ENCODE measurements at regions not wholly inside any gene's neighbourhood (a gene's known extent, or its start where the extent isn't known, plus 50 kb on each side); places are given as distances from the start of the nearest gene placed in this dataset.

- H3K4me1 ChIP-seq (ENCODE audit: control insufficient read depth, insufficient read depth, low read length) = no peaks in the 10 kb centered on the region
- H3K27me3 ChIP-seq (ENCODE audit: control insufficient read depth, insufficient read depth, low read length) = peaks cover 9% of the 10 kb centered on the region
- H3K9me3 ChIP-seq (ENCODE audit: control insufficient read depth, low read length) = no peaks in the 10 kb centered on the region
- H3K36me3 ChIP-seq (ENCODE audit: control insufficient read depth, insufficient read depth, low read length) = no peaks in the 10 kb centered on the region
- H3K4me3 ChIP-seq (ENCODE audit: low read length) = no peak overlapping the region
- no peak overlapping the region for H3K9ac ChIP-seq (ENCODE audit: low read length)
These were observed 208.3 kb downstream of the PHETA1 start for GRCh38 chr12:111160350-111161241.

GRCh38 chr12:111158992-111159391 lies 209.9 kb downstream of the PHETA1 start:
- H3K9ac ChIP-seq (ENCODE audit: low read length) = no peak overlapping the region
- no peaks in the 10 kb centered on the region for H3K9me3 ChIP-seq (ENCODE audit: control insufficient read depth, low read length)
- no peaks in the 10 kb centered on the region for H3K36me3 ChIP-seq (ENCODE audit: control insufficient read depth, insufficient read depth, low read length)
- H3K27me3 ChIP-seq (ENCODE audit: control insufficient read depth, insufficient read depth, low read length) = peaks cover 13% of the 10 kb centered on the region
- no peak overlapping the region for H3K4me3 ChIP-seq (ENCODE audit: low read length)
- no peaks in the 10 kb centered on the region for H3K4me1 ChIP-seq (ENCODE audit: control insufficient read depth, insufficient read depth, low read length)

GRCh38 chr12:111157486-111157885 lies 211.4 kb downstream of the PHETA1 start:
- no peaks in the 10 kb centered on the region for H3K4me1 ChIP-seq (ENCODE audit: control insufficient read depth, insufficient read depth, low read length)
- no peaks in the 10 kb centered on the region for H3K9me3 ChIP-seq (ENCODE audit: control insufficient read depth, low read length)
- no peak overlapping the region for H3K4me3 ChIP-seq (ENCODE audit: low read length)
- no peaks in the 10 kb centered on the region for H3K36me3 ChIP-seq (ENCODE audit: control insufficient read depth, insufficient read depth, low read length)
- H3K9ac ChIP-seq (ENCODE audit: low read length) = no peak overlapping the region
- peaks cover 13% of the 10 kb centered on the region for H3K27me3 ChIP-seq (ENCODE audit: control insufficient read depth, insufficient read depth, low read length)

- no peak overlapping the region for H3K9ac ChIP-seq (ENCODE audit: low read length)
- H3K4me3 ChIP-seq (ENCODE audit: low read length) = no peak overlapping the region
- H3K27me3 ChIP-seq (ENCODE audit: control insufficient read depth, insufficient read depth, low read length) = peaks cover 12% of the 10 kb centered on the region
- H3K36me3 ChIP-seq (ENCODE audit: control insufficient read depth, insufficient read depth, low read length) = no peaks in the 10 kb centered on the region
- no peaks in the 10 kb centered on the region for H3K4me1 ChIP-seq (ENCODE audit: control insufficient read depth, insufficient read depth, low read length)
- H3K9me3 ChIP-seq (ENCODE audit: control insufficient read depth, low read length) = no peaks in the 10 kb centered on the region
These were observed 212.6 kb downstream of the PHETA1 start for GRCh38 chr12:111156304-111156703.

- Histone ChIP-seq H3K4me1 (ENCODE audit: control insufficient read depth, insufficient read depth, low read length) (no peaks in the 10 kb centered on the region), H3K4me3 (ENCODE audit: low read length) (no peak overlapping the region), H3K9ac (ENCODE audit: low read length) (no peak overlapping the region), H3K27me3 (ENCODE audit: control insufficient read depth, insufficient read depth, low read length) (peaks cover 4% of the 10 kb centered on the region), H3K9me3 (ENCODE audit: control insufficient read depth, low read length) (no peaks in the 10 kb centered on the region), H3K36me3 (ENCODE audit: control insufficient read depth, insufficient read depth, low read length) (no peaks in the 10 kb centered on the region)
These were observed 213.4 kb downstream of the PHETA1 start for GRCh38 chr12:111155521-111155920.

- no peak overlapping the region for H3K4me3 ChIP-seq (ENCODE audit: low read length)
- H3K9me3 ChIP-seq (ENCODE audit: control insufficient read depth, low read length) = no peaks in the 10 kb centered on the region
- H3K36me3 ChIP-seq (ENCODE audit: control insufficient read depth, insufficient read depth, low read length) = no peaks in the 10 kb centered on the region
- H3K4me1 ChIP-seq (ENCODE audit: control insufficient read depth, insufficient read depth, low read length) = no peaks in the 10 kb centered on the region
- no peak overlapping the region for H3K9ac ChIP-seq (ENCODE audit: low read length)
- peaks cover 4% of the 10 kb centered on the region for H3K27me3 ChIP-seq (ENCODE audit: control insufficient read depth, insufficient read depth, low read length)
These were observed 213.9 kb downstream of the PHETA1 start for GRCh38 chr12:111155020-111155419.

- H3K36me3 ChIP-seq (ENCODE audit: control insufficient read depth, insufficient read depth, low read length) = no peaks in the 10 kb centered on the region
- H3K4me3 ChIP-seq (ENCODE audit: low read length) = no peak overlapping the region
- no peak overlapping the region for H3K9ac ChIP-seq (ENCODE audit: low read length)
- H3K4me1 ChIP-seq (ENCODE audit: control insufficient read depth, insufficient read depth, low read length) = no peaks in the 10 kb centered on the region
- no peaks in the 10 kb centered on the region for H3K9me3 ChIP-seq (ENCODE audit: control insufficient read depth, low read length)
- peaks cover 4% of the 10 kb centered on the region for H3K27me3 ChIP-seq (ENCODE audit: control insufficient read depth, insufficient read depth, low read length)
These were observed 214.6 kb downstream of the PHETA1 start for GRCh38 chr12:111154147-111154834.

GRCh38 chr12:111152561-111152960 lies 216.3 kb downstream of the PHETA1 start:
- Histone ChIP-seq H3K4me1 (ENCODE audit: control insufficient read depth, insufficient read depth, low read length) (no peaks in the 10 kb centered on the region), H3K36me3 (ENCODE audit: control insufficient read depth, insufficient read depth, low read length) (no peaks in the 10 kb centered on the region), H3K9ac (ENCODE audit: low read length) (no peak overlapping the region), H3K27me3 (ENCODE audit: control insufficient read depth, insufficient read depth, low read length) (peaks cover 4% of the 10 kb centered on the region), H3K4me3 (ENCODE audit: low read length) (no peak overlapping the region), H3K9me3 (ENCODE audit: control insufficient read depth, low read length) (no peaks in the 10 kb centered on the region)

GRCh38 chr12:111150921-111151840 lies 217.7 kb downstream of the PHETA1 start:
- Histone ChIP-seq H3K4me1 (ENCODE audit: control insufficient read depth, insufficient read depth, low read length) (no peaks in the 10 kb centered on the region), H3K27me3 (ENCODE audit: control insufficient read depth, insufficient read depth, low read length) (peaks cover 4% of the 10 kb centered on the region), H3K9ac (ENCODE audit: low read length) (no peak overlapping the region), H3K9me3 (ENCODE audit: control insufficient read depth, low read length) (no peaks in the 10 kb centered on the region), H3K36me3 (ENCODE audit: control insufficient read depth, insufficient read depth, low read length) (no peaks in the 10 kb centered on the region), H3K4me3 (ENCODE audit: low read length) (no peak overlapping the region)

- H3K36me3 ChIP-seq (ENCODE audit: control insufficient read depth, insufficient read depth, low read length) = no peaks in the 10 kb centered on the region
- no peak overlapping the region for H3K9ac ChIP-seq (ENCODE audit: low read length)
- no peak overlapping the region for H3K4me3 ChIP-seq (ENCODE audit: low read length)
- H3K9me3 ChIP-seq (ENCODE audit: control insufficient read depth, low read length) = no peaks in the 10 kb centered on the region
- peaks cover 3% of the 10 kb centered on the region for H3K27me3 ChIP-seq (ENCODE audit: control insufficient read depth, insufficient read depth, low read length)
- H3K4me1 ChIP-seq (ENCODE audit: control insufficient read depth, insufficient read depth, low read length) = no peaks in the 10 kb centered on the region
These were observed 218.5 kb downstream of the PHETA1 start for GRCh38 chr12:111150360-111150759.

- Histone ChIP-seq H3K4me3 (ENCODE audit: low read length) (no peak overlapping the region), H3K4me1 (ENCODE audit: control insufficient read depth, insufficient read depth, low read length) (no peaks in the 10 kb centered on the region), H3K9ac (ENCODE audit: low read length) (no peak overlapping the region), H3K27me3 (ENCODE audit: control insufficient read depth, insufficient read depth, low read length) (no peaks in the 10 kb centered on the region), H3K9me3 (ENCODE audit: control insufficient read depth, low read length) (no peaks in the 10 kb centered on the region), H3K36me3 (ENCODE audit: control insufficient read depth, insufficient read depth, low read length) (no peaks in the 10 kb centered on the region)
These were observed 219.6 kb downstream of the PHETA1 start for GRCh38 chr12:111149299-111149698.
